PC-3 (cell line): ENCODE measurements at regions not wholly inside any gene's neighbourhood (a gene's known extent, or its start where the extent isn't known, plus 50 kb on each side); places are given as distances from the start of the nearest gene placed in this dataset.

Experiments used
- ATAC-seq: fragments of 200-7000 bp; cut with Tn5 transposase; 2 replicates; pipeline ENCODE4 v1.9.1; 2020; ENCODE audit warnings: mild to moderate bottlenecking, moderate library complexity
- BruUV-seq: library from RNA; stranded (reverse); fragments of 400-500 nt; replicated peaks from 2 replicates; lab custom pipeline; 2021; lab: Mats Ljungman, UMichigan
- CTCF ChIA-PET: fragments of 300-600 bp; sonication (Branson Sonifier 250); formaldehyde crosslinking; loops from one replicate; lab custom pipeline; 2022; ENCODE audit warnings: antibody characterized with exemption; lab: Charles Lee
- POLR2A ChIA-PET: fragments of 300-600 bp; sonication (Branson Sonifier 250); formaldehyde crosslinking; loops from one replicate; lab custom pipeline; 2022; ENCODE audit warnings: antibody characterized with exemption; ENCODE audit not compliant: unreplicated experiment; lab: Charles Lee
- DNase-seq: peaks from one replicate; pipeline ENCODE4 v3.0.0-alpha.2; 2015
- H2AFZ ChIP-seq: fragments of 300-600 bp; sonication (generic); 2 replicates; pipeline ENCODE4 v1.6.0; 2016; ENCODE audit warnings: antibody characterized with exemption, low read length
- H3F3A ChIP-seq: fragments of 300-600 bp; sonication (generic); one replicate; pipeline ENCODE4 v1.6.0; 2017; ENCODE audit warnings: antibody characterized with exemption, low read length, control low read depth, mild to moderate bottlenecking; ENCODE audit not compliant: unreplicated experiment
- H3K27ac ChIP-seq: fragments of 300-600 bp; sonication (generic); 2 replicates; pipeline ENCODE4 v1.5.1; 2016; ENCODE audit warnings: mild to moderate bottlenecking, low read length
- H3K27me3 ChIP-seq: fragments of 300-600 bp; sonication (generic); 2 replicates; pipeline ENCODE4 v1.6.1; 2016; ENCODE audit warnings: low read length, mixed read lengths
- H3K36me3 ChIP-seq: fragments of 300-600 bp; sonication (generic); 2 replicates; pipeline ENCODE4 v1.6.1; 2016; ENCODE audit warnings: low read depth, mixed run types, low read length, mixed read lengths
- H3K4me1 ChIP-seq: fragments of 300-600 bp; sonication (generic); 2 replicates; pipeline ENCODE4 v1.5.1; 2016; ENCODE audit warnings: low read length; ENCODE audit not compliant: insufficient read depth
- H3K4me2 ChIP-seq: fragments of 300-600 bp; sonication (generic); 2 replicates; pipeline ENCODE4 v1.6.0; 2016; ENCODE audit warnings: low read length
- H3K4me3 ChIP-seq: fragments of 300-600 bp; sonication (generic); 2 replicates; pipeline ENCODE4 v1.5.1; 2016; ENCODE audit warnings: mild to moderate bottlenecking, low read length, mixed read lengths
- H3K79me2 ChIP-seq: fragments of 300-600 bp; sonication (generic); 2 replicates; pipeline ENCODE4 v1.6.1; 2017; ENCODE audit warnings: low read length, mixed read lengths
- H3K9ac ChIP-seq: fragments of 300-600 bp; sonication (generic); 2 replicates; pipeline ENCODE4 v1.6.0; 2016; ENCODE audit warnings: mild to moderate bottlenecking, low read length
- H3K9me2 ChIP-seq: fragments of 300-600 bp; sonication (generic); replicated peaks from 2 replicates; pipeline ENCODE4 v1.6.1; 2016; ENCODE audit warnings: mixed run types, low read length, mixed read lengths
- H3K9me3 ChIP-seq: fragments of 300-600 bp; sonication (generic); 2 replicates; pipeline ENCODE4 v1.6.1; 2016; ENCODE audit warnings: low read length, mixed read lengths
- H4K20me1 ChIP-seq: fragments of 300-600 bp; sonication (generic); 2 replicates; pipeline ENCODE4 v1.6.1; 2016; ENCODE audit warnings: low read length, mixed read lengths
- EZH2 ChIP-seq: fragments of 300-600 bp; sonication (generic); IDR thresholded peaks from one replicate; pipeline ENCODE4 v1.6.1; 2017; ENCODE audit warnings: antibody characterized with exemption, mild to moderate bottlenecking, low read length; ENCODE audit not compliant: unreplicated experiment
- EZH2phosphoT487 ChIP-seq: fragments of 300-600 bp; sonication (generic); IDR thresholded peaks from 2 replicates; pipeline ENCODE4 v1.6.1; 2018; ENCODE audit warnings: mild to moderate bottlenecking, antibody characterized with exemption, low read length, borderline replicate concordance
- intact Hi-C: fragments of 100-400 bp; cut with micrococcal nuclease; formaldehyde crosslinking; loops from 2 replicates; pipeline ENCODE4 v1.9.0; 2023
- TF ChIP-seq, protein P1 (sequence below): fragments of 300-600 bp; sonication (generic); conservative IDR thresholded peaks from 2 replicates; pipeline ENCODE4 v1.5.1; 2017; ENCODE audit warnings: antibody characterized with exemption, low read depth, mild to moderate bottlenecking, low read length

DNA sequence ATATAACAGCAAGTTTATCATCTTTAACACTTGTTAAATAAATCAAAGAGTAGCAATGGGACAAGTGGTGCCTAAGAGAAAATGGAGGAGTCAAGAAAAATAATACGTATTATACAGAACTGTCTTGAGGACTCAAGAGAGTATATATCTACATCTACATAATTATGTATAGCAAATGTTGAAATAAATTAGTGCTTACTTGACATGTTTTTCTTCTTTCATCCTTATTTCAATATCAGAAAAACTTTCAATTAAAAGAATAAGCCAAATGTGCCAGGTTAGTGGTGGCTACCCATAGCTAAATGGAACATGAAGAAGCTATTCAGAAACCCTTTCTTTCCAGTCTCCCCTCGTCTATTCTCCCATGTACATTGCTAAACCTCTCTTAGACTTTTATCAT lies 267.3 kb upstream of the SPOPL start:
- TF ChIP-seq EZH2phosphoT487, result no peak
- TF ChIP-seq, protein P1, sequence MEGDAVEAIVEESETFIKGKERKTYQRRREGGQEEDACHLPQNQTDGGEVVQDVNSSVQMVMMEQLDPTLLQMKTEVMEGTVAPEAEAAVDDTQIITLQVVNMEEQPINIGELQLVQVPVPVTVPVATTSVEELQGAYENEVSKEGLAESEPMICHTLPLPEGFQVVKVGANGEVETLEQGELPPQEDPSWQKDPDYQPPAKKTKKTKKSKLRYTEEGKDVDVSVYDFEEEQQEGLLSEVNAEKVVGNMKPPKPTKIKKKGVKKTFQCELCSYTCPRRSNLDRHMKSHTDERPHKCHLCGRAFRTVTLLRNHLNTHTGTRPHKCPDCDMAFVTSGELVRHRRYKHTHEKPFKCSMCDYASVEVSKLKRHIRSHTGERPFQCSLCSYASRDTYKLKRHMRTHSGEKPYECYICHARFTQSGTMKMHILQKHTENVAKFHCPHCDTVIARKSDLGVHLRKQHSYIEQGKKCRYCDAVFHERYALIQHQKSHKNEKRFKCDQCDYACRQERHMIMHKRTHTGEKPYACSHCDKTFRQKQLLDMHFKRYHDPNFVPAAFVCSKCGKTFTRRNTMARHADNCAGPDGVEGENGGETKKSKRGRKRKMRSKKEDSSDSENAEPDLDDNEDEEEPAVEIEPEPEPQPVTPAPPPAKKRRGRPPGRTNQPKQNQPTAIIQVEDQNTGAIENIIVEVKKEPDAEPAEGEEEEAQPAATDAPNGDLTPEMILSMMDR, result no peak
- no peak for TF ChIP-seq EZH2
- Histone ChIP-seq H4K20me1 (no peaks in the 10 kb centered on the region), H3K4me2 (no peak overlapping the region), H3K9me3 (no peaks in the 10 kb centered on the region), H3K79me2 (no peaks in the 10 kb centered on the region), H3K27me3 (no peaks in the 10 kb centered on the region), H3K36me3 (no peaks in the 10 kb centered on the region), H3K9me2 (no peaks in the 10 kb centered on the region), H3K4me3 (no peak overlapping the region), H3K27ac (no peak overlapping the region), H3K4me1 (no peaks in the 10 kb centered on the region), H3K9ac (no peak overlapping the region), H2AFZ (no peak overlapping the region), H3F3A (no peaks in the 10 kb centered on the region)
- intact Hi-C loops, result no loop called here
- no peak for ATAC-seq
- ChIA-PET CTCF (no interaction called here), POLR2A (no interaction called here)
- BruUV-seq, result no TSS peak
- no peak for DNase-seq

DNA sequence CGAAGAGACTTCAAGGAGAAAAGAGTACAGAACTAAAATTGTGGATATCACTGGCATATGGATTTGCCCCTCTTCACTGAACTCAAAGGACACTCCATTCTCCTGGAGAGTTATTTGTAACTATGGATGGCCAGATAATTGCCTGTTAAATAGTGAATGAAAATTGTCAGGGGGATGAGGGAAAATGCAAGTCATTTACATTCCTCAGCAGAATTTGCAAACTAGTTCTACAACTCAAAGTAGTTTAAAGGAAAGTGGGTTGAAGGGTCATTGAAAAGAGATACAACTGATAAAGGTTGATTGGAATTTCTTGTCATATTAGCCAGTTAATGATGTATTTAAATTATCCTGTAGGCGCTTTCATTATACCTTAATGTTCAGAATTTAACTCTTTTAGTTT lies 266.5 kb upstream of the SPOPL start:
- H3K4me2 ChIP-seq, result no peak overlapping the region

DNA sequence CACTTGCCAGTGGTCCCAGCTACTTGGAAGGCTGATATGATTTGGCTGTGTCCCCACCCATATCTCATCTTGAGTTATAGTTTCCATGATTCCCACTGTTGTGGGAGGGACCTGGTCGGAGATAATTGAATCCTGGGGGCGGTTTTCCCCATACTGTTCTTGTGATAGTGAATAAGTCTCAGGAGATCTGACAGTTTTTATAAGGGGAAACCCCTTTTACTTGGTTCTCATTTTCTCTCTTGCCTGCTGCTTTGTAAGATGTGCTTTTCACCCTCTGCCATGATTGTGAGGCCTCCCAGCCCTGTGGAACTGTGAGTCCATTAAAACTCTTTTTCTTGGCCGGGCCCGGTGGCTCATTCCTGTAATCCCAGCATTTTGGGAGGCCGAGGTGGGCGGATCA lies 265.4 kb upstream of the SPOPL start:
- intact Hi-C loops, result no loop called here
- Histone ChIP-seq H3K27me3 (no peaks in the 10 kb centered on the region), H2AFZ (no peak overlapping the region), H3K27ac (no peak overlapping the region), H3K36me3 (no peaks in the 10 kb centered on the region), H3F3A (no peaks in the 10 kb centered on the region), H3K9me3 (no peaks in the 10 kb centered on the region), H4K20me1 (no peaks in the 10 kb centered on the region), H3K4me2 (no peak overlapping the region), H3K4me3 (no peak overlapping the region), H3K4me1 (no peaks in the 10 kb centered on the region), H3K79me2 (no peaks in the 10 kb centered on the region), H3K9ac (no peak overlapping the region), H3K9me2 (no peaks in the 10 kb centered on the region)
- TF ChIP-seq EZH2 (no peak), EZH2phosphoT487 (no peak)
- TF ChIP-seq, protein P1, result no peak
- CTCF ChIA-PET, result no interaction called here
- ATAC-seq, result no peak
- no peak for DNase-seq
- POLR2A ChIA-PET, result interaction anchor here (0.7 kb wide), 1 partner anchor 79 kb away, joined by 9 read pairs; no protein-coding TSS in a partner anchor
- BruUV-seq, result no TSS peak

More for the DNA sequence above, 266.5 kb upstream of the SPOPL start:
- H3K9me2 ChIP-seq, result no peaks in the 10 kb centered on the region
- no peaks in the 10 kb centered on the region for H3K4me1 ChIP-seq
- TF ChIP-seq, protein P1, result no peak
- TF ChIP-seq EZH2phosphoT487 (no peak), EZH2 (no peak)
- ChIA-PET POLR2A (no interaction called here), CTCF (no interaction called here)
- H4K20me1 ChIP-seq, result no peaks in the 10 kb centered on the region
- H3K9me3 ChIP-seq, result no peaks in the 10 kb centered on the region
- no peak overlapping the region for H3K27ac ChIP-seq
- H3K9ac ChIP-seq, result no peak overlapping the region
- no peak for DNase-seq
- no peaks in the 10 kb centered on the region for H3K79me2 ChIP-seq
- intact Hi-C loops, result no loop called here
- H3F3A ChIP-seq, result no peaks in the 10 kb centered on the region
- H2AFZ ChIP-seq, result no peak overlapping the region
- no peaks in the 10 kb centered on the region for H3K36me3 ChIP-seq
- ATAC-seq, result no peak
- no peaks in the 10 kb centered on the region for H3K27me3 ChIP-seq
- no peak overlapping the region for H3K4me3 ChIP-seq
- no TSS peak for BruUV-seq
